Activated CD4-positive, alpha-beta T cell treated with anti-CD3 and anti-CD28 coated beads, Interleukin-10, Interleukin-2, amounts not matched to agents 100 ng/mL and 50 ng/mL, durations not matched to agents 16 hours and 8 hours (primary cell): ENCODE measurements at regions not wholly inside any gene's neighbourhood (a gene's known extent, or its start where the extent isn't known, plus 50 kb on each side); places are given as distances from the start of the nearest gene placed in this dataset.
A peak's percentile ranks its signal among the peaks of the same experiment; 100 is the strongest.

ENCODE experiments used
- DNase-seq: peaks from one replicate; pipeline ENCODE4 v3.0.0-alpha.2; 2020

GRCh38 chr6:169972736-169973135 is 221.3 kb downstream of the ERMARD start:
- DNase-seq = no peak

GRCh38 chr6:169972101-169972651 is 220.8 kb downstream of the ERMARD start:
- no peak for DNase-seq

- no peak for DNase-seq
These were observed 219.8 kb downstream of the ERMARD start for GRCh38 chr6:169971081-169971861.

GRCh38 chr6:169970306-169970988 is 219.0 kb downstream of the ERMARD start:
- DNase-seq = no peak

- no peak for DNase-seq
These were observed 218.1 kb downstream of the ERMARD start for GRCh38 chr6:169969372-169970099.

- no peak for DNase-seq
These were observed 217.3 kb downstream of the ERMARD start for GRCh38 chr6:169968541-169969270.

- peak; percentile 22 for DNase-seq
These were observed 216.3 kb downstream of the ERMARD start for GRCh38 chr6:169967687-169968086.

- DNase-seq = no peak
These were observed 215.1 kb downstream of the ERMARD start for GRCh38 chr6:169966312-169967181.

- no peak for DNase-seq
These were observed 214.4 kb downstream of the ERMARD start for GRCh38 chr6:169965657-169966311.

- DNase-seq = no peak
These were observed 213.8 kb downstream of the ERMARD start for GRCh38 chr6:169965239-169965638.

GRCh38 chr6:169964486-169965180 is 213.2 kb downstream of the ERMARD start:
- DNase-seq = no peak

GRCh38 chr6:169963581-169964297 is 212.3 kb downstream of the ERMARD start:
- no peak for DNase-seq

- no peak for DNase-seq
These were observed 211.4 kb downstream of the ERMARD start for GRCh38 chr6:169962604-169963469.

GRCh38 chr6:169961772-169962561 is 210.5 kb downstream of the ERMARD start:
- no peak for DNase-seq

- no peak for DNase-seq
These were observed 209.6 kb downstream of the ERMARD start for GRCh38 chr6:169960886-169961611.

GRCh38 chr6:169960521-169960885 is 209.1 kb downstream of the ERMARD start:
- no peak for DNase-seq

- no peak for DNase-seq
These were observed 208.6 kb downstream of the ERMARD start for GRCh38 chr6:169960003-169960344.
